GM23338 (cell line): ENCODE measurements at regions not wholly inside any gene's neighbourhood (a gene's known extent, or its start where the extent isn't known, plus 50 kb on each side); places are given as distances from the start of the nearest gene placed in this dataset.
A peak's percentile ranks its signal among the peaks of the same experiment; 100 is the strongest.

Experiments used
- ATAC-seq: fragments of 200-7000 bp; cut with Tn5 transposase; 3 replicates; pipeline ENCODE4 v1.9.1; 2020
- DNase-seq: peaks from one replicate; pipeline ENCODE4 v3.0.0-alpha.2; 2015; ENCODE audit warnings: low spot score
- H2AFZ ChIP-seq: fragments of 200-600 bp; sonication (generic); 2 replicates; pipeline ENCODE4 v1.8.0; 2016; ENCODE audit warnings: antibody characterized with exemption, mild to moderate bottlenecking, moderate library complexity
- H3F3A ChIP-seq: fragments of 200-600 bp; sonication (generic); replicated peaks from 2 replicates; pipeline ENCODE4 v1.8.0; 2017; ENCODE audit warnings: antibody characterized with exemption, mixed run types, low read depth
- H3K27ac ChIP-seq: fragments of 200-600 bp; sonication (generic); 2 replicates; pipeline ENCODE4 v1.6.1; 2016; ENCODE audit warnings: low read depth
- H3K27me3 ChIP-seq: fragments of 200-600 bp; sonication (generic); 2 replicates; pipeline ENCODE4 v1.8.0; 2016; ENCODE audit warnings: mild to moderate bottlenecking, mixed run types, moderate library complexity; ENCODE audit not compliant: insufficient read depth
- H3K36me3 ChIP-seq: fragments of 200-600 bp; sonication (generic); 2 replicates; pipeline ENCODE4 v1.8.0; 2016; ENCODE audit warnings: mild to moderate bottlenecking; ENCODE audit not compliant: insufficient read depth
- H3K4me1 ChIP-seq: fragments of 200-600 bp; sonication (generic); 2 replicates; pipeline ENCODE4 v1.8.0; 2016; ENCODE audit warnings: mild to moderate bottlenecking, moderate library complexity; ENCODE audit not compliant: insufficient read depth
- H3K4me2 ChIP-seq: fragments of 200-600 bp; sonication (generic); 2 replicates; pipeline ENCODE4 v1.7.1; 2017; ENCODE audit warnings: mixed run types
- H3K4me3 ChIP-seq: fragments of 200-600 bp; sonication (generic); 2 replicates; pipeline ENCODE4 v1.6.1; 2016; ENCODE audit warnings: mixed run types
- H3K79me2 ChIP-seq: fragments of 200-600 bp; sonication (generic); replicated peaks from 2 replicates; pipeline ENCODE4 v1.8.0; 2017; ENCODE audit warnings: mild to moderate bottlenecking; ENCODE audit not compliant: insufficient read depth
- H3K9me2 ChIP-seq: fragments of 200-600 bp; sonication (generic); 2 replicates; pipeline ENCODE4 v1.8.0; 2017; ENCODE audit not compliant: insufficient read depth
- H4K20me1 ChIP-seq: fragments of 200-600 bp; sonication (generic); replicated peaks from 2 replicates; pipeline ENCODE4 v1.8.0; 2017; ENCODE audit warnings: mild to moderate bottlenecking; ENCODE audit not compliant: insufficient read depth
- H3K27ac Mint-ChIP-seq: 2 replicates; pipeline ENCODE4 v1.8.0; 2020; ENCODE audit warnings: inconsistent platforms, mild to moderate bottlenecking, moderate library complexity, mixed read lengths
- H3K27me3 Mint-ChIP-seq: 3 replicates; pipeline ENCODE4 v1.8.0; 2022; ENCODE audit warnings: low read depth, mild to moderate bottlenecking, moderate library complexity, mixed read lengths, inconsistent platforms; ENCODE audit not compliant: insufficient read depth, poor library complexity
- H3K36me3 Mint-ChIP-seq: 3 replicates; pipeline ENCODE4 v1.8.0; 2021; ENCODE audit warnings: low read depth, mild to moderate bottlenecking, inconsistent platforms, moderate library complexity, mixed read lengths
- H3K4me1 Mint-ChIP-seq: 3 replicates; pipeline ENCODE4 v1.8.0; 2020; ENCODE audit warnings: mild to moderate bottlenecking, inconsistent platforms, mixed read lengths
- H3K4me3 Mint-ChIP-seq: 3 replicates; pipeline ENCODE4 v1.8.0; 2021; ENCODE audit warnings: moderate library complexity, mild to moderate bottlenecking, inconsistent platforms, mixed read lengths
- H3K9me3 Mint-ChIP-seq: 3 replicates; pipeline ENCODE4 v1.8.0; 2020; ENCODE audit warnings: moderate library complexity, mild to moderate bottlenecking, inconsistent platforms, mixed read lengths
- CREB1 ChIP-seq: fragments of 250-450 bp; sonication (Bioruptor Pico); IDR thresholded peaks from 2 replicates; pipeline ENCODE4 v1.5.0; 2020; ENCODE audit warnings: low read depth, mild to moderate bottlenecking, moderate library complexity
- EZH2 ChIP-seq: fragments of 200-600 bp; sonication (generic); IDR thresholded peaks from one replicate; pipeline ENCODE4 v1.8.0; 2017; ENCODE audit warnings: antibody characterized with exemption, mild to moderate bottlenecking, low read depth; ENCODE audit not compliant: unreplicated experiment
- EZH2phosphoT487 ChIP-seq: fragments of 200-600 bp; sonication (generic); IDR thresholded peaks from one replicate; pipeline ENCODE4 v1.8.1; 2018; ENCODE audit warnings: antibody characterized with exemption; ENCODE audit not compliant: unreplicated experiment
- JUNB ChIP-seq: IDR thresholded peaks from one replicate; pipeline ENCODE4 v1.6.1; 2016; ENCODE audit warnings: antibody characterized with exemption; ENCODE audit not compliant: unreplicated experiment
- NANOG ChIP-seq: IDR thresholded peaks from 2 replicates; pipeline ENCODE4 v1.6.1; 2016; ENCODE audit warnings: antibody characterized with exemption, borderline replicate concordance
- POLR2AphosphoS5 ChIP-seq: IDR thresholded peaks from 2 replicates; pipeline ENCODE4 v1.6.1; 2016; ENCODE audit warnings: antibody characterized with exemption, low read depth
- STAT1 ChIP-seq: IDR thresholded peaks from one replicate; pipeline ENCODE4 v1.6.1; 2016; ENCODE audit warnings: antibody characterized with exemption; ENCODE audit not compliant: unreplicated experiment
- ZNF114 ChIP-seq: fragments of 250-450 bp; sonication (Bioruptor Pico); IDR thresholded peaks from 2 replicates; pipeline ENCODE4 v1.5.0; 2020; ENCODE audit warnings: mild to moderate bottlenecking, moderate library complexity
- ZNF331 ChIP-seq: fragments of 250-450 bp; sonication (Bioruptor Pico); IDR thresholded peaks from 2 replicates; pipeline ENCODE4 v1.5.0; 2020; ENCODE audit warnings: low read depth, mild to moderate bottlenecking, moderate library complexity
- TF ChIP-seq, protein P1 (sequence below), 2 experiments: fragments of 200-600 bp in 1 of 2; sonication (generic) in 1 of 2; conservative IDR thresholded peaks; 2 replicates each; pipeline versions ENCODE4 v1.5.1 to v1.6.1; 2016 to 2017; ENCODE audit warnings: antibody characterized with exemption in 2 of 2, low read depth in 2 of 2, mild to moderate bottlenecking in 2 of 2, moderate library complexity in 1 of 2
- TF ChIP-seq, protein P2 (sequence below): IDR thresholded peaks from one replicate; pipeline ENCODE4 v1.6.1; 2018; ENCODE audit warnings: antibody characterized with exemption; ENCODE audit not compliant: unreplicated experiment
- TF ChIP-seq, protein P3 (sequence below): fragments of 250-450 bp; sonication (Bioruptor Pico); IDR thresholded peaks from 2 replicates; pipeline ENCODE4 v1.5.0; 2020; ENCODE audit warnings: mild to moderate bottlenecking, moderate library complexity
- TF ChIP-seq, protein P4 (sequence below): IDR thresholded peaks from 2 replicates; pipeline ENCODE4 v1.6.1; 2016; ENCODE audit warnings: antibody characterized with exemption

DNA sequence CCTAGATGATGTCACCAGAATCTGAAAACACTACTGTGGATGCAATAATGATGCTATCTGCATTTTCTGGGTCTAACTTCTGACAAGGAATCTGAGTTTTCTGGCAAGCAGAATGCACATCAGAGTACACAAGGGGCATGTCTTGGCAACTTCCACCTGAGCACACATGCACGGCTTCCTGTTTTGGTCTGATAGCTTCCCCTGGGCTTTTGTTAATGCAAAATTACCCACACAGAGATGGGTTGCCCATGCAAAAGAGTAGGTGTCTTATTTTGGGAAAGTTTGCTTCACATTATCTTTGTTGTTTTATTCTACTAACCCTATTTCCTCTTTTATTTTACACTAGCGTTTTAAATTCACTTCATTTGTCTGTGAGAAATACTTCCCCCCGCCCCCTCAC is 74.2 kb upstream of the SATB1 start:
- no peak overlapping the region for H3K4me3 ChIP-seq
- no peaks in the 10 kb centered on the region for H3K79me2 ChIP-seq
- no peak overlapping the region for H3K4me3 Mint-ChIP-seq
- no peaks in the 10 kb centered on the region for H4K20me1 ChIP-seq
- H3K27me3 ChIP-seq: no peaks in the 10 kb centered on the region
- H3K27ac ChIP-seq: no peak overlapping the region
- peaks cover 29% of the 10 kb centered on the region for H3K4me1 Mint-ChIP-seq
- H2AFZ ChIP-seq: peak overlapping the region; percentile 8; the same call in 1 of the 2 replicates
- no peaks in the 10 kb centered on the region for H3K9me2 ChIP-seq
- ATAC-seq (no peak), DNase-seq (no peak)
- no peaks in the 10 kb centered on the region for H3F3A ChIP-seq
- H3K36me3 Mint-ChIP-seq: no peaks in the 10 kb centered on the region
- H3K36me3 ChIP-seq: no peaks in the 10 kb centered on the region
- H3K4me2 ChIP-seq: no peak overlapping the region
- peaks cover 20% of the 10 kb centered on the region for H3K4me1 ChIP-seq
- H3K9me3 Mint-ChIP-seq: no peaks in the 10 kb centered on the region
- peak overlapping the region; percentile 36 for H3K27ac Mint-ChIP-seq
- no peak for TF ChIP-seq EZH2
- TF ChIP-seq NANOG: no peak
- TF ChIP-seq, protein P1, sequence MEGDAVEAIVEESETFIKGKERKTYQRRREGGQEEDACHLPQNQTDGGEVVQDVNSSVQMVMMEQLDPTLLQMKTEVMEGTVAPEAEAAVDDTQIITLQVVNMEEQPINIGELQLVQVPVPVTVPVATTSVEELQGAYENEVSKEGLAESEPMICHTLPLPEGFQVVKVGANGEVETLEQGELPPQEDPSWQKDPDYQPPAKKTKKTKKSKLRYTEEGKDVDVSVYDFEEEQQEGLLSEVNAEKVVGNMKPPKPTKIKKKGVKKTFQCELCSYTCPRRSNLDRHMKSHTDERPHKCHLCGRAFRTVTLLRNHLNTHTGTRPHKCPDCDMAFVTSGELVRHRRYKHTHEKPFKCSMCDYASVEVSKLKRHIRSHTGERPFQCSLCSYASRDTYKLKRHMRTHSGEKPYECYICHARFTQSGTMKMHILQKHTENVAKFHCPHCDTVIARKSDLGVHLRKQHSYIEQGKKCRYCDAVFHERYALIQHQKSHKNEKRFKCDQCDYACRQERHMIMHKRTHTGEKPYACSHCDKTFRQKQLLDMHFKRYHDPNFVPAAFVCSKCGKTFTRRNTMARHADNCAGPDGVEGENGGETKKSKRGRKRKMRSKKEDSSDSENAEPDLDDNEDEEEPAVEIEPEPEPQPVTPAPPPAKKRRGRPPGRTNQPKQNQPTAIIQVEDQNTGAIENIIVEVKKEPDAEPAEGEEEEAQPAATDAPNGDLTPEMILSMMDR (conservative IDR thresholded peaks at IDR 0.05; ENCODE audit: low read depth in 2 of 2): no peak
- TF ChIP-seq, protein P2, sequence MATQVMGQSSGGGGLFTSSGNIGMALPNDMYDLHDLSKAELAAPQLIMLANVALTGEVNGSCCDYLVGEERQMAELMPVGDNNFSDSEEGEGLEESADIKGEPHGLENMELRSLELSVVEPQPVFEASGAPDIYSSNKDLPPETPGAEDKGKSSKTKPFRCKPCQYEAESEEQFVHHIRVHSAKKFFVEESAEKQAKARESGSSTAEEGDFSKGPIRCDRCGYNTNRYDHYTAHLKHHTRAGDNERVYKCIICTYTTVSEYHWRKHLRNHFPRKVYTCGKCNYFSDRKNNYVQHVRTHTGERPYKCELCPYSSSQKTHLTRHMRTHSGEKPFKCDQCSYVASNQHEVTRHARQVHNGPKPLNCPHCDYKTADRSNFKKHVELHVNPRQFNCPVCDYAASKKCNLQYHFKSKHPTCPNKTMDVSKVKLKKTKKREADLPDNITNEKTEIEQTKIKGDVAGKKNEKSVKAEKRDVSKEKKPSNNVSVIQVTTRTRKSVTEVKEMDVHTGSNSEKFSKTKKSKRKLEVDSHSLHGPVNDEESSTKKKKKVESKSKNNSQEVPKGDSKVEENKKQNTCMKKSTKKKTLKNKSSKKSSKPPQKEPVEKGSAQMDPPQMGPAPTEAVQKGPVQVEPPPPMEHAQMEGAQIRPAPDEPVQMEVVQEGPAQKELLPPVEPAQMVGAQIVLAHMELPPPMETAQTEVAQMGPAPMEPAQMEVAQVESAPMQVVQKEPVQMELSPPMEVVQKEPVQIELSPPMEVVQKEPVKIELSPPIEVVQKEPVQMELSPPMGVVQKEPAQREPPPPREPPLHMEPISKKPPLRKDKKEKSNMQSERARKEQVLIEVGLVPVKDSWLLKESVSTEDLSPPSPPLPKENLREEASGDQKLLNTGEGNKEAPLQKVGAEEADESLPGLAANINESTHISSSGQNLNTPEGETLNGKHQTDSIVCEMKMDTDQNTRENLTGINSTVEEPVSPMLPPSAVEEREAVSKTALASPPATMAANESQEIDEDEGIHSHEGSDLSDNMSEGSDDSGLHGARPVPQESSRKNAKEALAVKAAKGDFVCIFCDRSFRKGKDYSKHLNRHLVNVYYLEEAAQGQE: no peak
- TF ChIP-seq, protein P3, sequence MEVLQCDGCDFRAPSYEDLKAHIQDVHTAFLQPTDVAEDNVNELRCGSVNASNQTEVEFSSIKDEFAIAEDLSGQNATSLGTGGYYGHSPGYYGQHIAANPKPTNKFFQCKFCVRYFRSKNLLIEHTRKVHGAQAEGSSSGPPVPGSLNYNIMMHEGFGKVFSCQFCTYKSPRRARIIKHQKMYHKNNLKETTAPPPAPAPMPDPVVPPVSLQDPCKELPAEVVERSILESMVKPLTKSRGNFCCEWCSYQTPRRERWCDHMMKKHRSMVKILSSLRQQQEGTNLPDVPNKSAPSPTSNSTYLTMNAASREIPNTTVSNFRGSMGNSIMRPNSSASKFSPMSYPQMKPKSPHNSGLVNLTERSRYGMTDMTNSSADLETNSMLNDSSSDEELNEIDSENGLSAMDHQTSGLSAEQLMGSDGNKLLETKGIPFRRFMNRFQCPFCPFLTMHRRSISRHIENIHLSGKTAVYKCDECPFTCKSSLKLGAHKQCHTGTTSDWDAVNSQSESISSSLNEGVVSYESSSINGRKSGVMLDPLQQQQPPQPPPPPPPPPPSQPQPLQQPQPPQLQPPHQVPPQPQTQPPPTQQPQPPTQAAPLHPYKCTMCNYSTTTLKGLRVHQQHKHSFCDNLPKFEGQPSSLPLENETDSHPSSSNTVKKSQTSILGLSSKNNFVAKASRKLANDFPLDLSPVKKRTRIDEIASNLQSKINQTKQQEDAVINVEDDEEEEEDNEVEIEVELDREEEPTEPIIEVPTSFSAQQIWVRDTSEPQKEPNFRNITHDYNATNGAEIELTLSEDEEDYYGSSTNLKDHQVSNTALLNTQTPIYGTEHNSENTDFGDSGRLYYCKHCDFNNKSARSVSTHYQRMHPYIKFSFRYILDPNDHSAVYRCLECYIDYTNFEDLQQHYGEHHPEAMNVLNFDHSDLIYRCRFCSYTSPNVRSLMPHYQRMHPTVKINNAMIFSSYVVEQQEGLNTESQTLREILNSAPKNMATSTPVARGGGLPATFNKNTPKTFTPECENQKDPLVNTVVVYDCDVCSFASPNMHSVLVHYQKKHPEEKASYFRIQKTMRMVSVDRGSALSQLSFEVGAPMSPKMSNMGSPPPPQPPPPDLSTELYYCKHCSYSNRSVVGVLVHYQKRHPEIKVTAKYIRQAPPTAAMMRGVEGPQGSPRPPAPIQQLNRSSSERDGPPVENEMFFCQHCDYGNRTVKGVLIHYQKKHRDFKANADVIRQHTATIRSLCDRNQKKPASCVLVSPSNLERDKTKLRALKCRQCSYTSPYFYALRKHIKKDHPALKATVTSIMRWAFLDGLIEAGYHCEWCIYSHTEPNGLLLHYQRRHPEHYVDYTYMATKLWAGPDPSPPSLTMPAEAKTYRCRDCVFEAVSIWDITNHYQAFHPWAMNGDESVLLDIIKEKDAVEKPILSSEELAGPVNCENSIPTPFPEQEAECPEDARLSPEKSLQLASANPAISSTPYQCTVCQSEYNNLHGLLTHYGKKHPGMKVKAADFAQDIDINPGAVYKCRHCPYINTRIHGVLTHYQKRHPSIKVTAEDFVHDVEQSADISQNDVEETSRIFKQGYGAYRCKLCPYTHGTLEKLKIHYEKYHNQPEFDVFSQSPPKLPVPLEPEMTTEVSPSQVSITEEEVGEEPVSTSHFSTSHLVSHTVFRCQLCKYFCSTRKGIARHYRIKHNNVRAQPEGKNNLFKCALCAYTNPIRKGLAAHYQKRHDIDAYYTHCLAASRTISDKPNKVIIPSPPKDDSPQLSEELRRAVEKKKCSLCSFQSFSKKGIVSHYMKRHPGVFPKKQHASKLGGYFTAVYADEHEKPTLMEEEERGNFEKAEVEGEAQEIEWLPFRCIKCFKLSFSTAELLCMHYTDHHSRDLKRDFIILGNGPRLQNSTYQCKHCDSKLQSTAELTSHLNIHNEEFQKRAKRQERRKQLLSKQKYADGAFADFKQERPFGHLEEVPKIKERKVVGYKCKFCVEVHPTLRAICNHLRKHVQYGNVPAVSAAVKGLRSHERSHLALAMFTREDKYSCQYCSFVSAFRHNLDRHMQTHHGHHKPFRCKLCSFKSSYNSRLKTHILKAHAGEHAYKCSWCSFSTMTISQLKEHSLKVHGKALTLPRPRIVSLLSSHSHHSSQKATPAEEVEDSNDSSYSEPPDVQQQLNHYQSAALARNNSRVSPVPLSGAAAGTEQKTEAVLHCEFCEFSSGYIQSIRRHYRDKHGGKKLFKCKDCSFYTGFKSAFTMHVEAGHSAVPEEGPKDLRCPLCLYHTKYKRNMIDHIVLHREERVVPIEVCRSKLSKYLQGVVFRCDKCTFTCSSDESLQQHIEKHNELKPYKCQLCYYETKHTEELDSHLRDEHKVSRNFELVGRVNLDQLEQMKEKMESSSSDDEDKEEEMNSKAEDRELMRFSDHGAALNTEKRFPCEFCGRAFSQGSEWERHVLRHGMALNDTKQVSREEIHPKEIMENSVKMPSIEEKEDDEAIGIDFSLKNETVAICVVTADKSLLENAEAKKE: no peak
- TF ChIP-seq EZH2phosphoT487: no peak
- TF ChIP-seq ZNF331: no peak
- TF ChIP-seq STAT1: no peak
- TF ChIP-seq CREB1 (CRISPR knock-in tag): no peak
- TF ChIP-seq ZNF114 (CRISPR knock-in tag): no peak
- TF ChIP-seq POLR2AphosphoS5: no peak
- TF ChIP-seq, protein P4, sequence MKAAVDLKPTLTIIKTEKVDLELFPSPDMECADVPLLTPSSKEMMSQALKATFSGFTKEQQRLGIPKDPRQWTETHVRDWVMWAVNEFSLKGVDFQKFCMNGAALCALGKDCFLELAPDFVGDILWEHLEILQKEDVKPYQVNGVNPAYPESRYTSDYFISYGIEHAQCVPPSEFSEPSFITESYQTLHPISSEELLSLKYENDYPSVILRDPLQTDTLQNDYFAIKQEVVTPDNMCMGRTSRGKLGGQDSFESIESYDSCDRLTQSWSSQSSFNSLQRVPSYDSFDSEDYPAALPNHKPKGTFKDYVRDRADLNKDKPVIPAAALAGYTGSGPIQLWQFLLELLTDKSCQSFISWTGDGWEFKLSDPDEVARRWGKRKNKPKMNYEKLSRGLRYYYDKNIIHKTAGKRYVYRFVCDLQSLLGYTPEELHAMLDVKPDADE: no peak
- TF ChIP-seq JUNB: no peak
- no peaks in the 10 kb centered on the region for H3K27me3 Mint-ChIP-seq
